Keratinocyte (primary cell): ENCODE measurements at regions not wholly inside any gene's neighbourhood (a gene's known extent, or its start where the extent isn't known, plus 50 kb on each side); places are given as distances from the start of the nearest gene placed in this dataset.

ENCODE experiments used
- DNase-seq: peaks from one replicate; pipeline ENCODE4 v3.0.0-alpha.2; 2011; ENCODE audit warnings: low read depth, missing footprints, low spot score
- FAIRE-seq: peaks from 2 replicates; lab custom pipeline; 2011; peaks lifted over from hg19 to GRCh38; lab: Jason Lieb, UNC
- H2AFZ ChIP-seq: 2 replicates; pipeline ENCODE4 v1.6.0; 2012; ENCODE audit warnings: low read length, control low read depth, inconsistent platforms; ENCODE audit not compliant: control insufficient read depth
- H3K27ac ChIP-seq: 2 replicates; pipeline ENCODE4 v1.5.1; 2011; ENCODE audit warnings: low read length; ENCODE audit not compliant: control insufficient read depth, insufficient read depth
- H3K27me3 ChIP-seq: 3 replicates; pipeline ENCODE4 v1.6.0; 2011; ENCODE audit warnings: low read length; ENCODE audit not compliant: control insufficient read depth, insufficient read depth; ENCODE audit errors: extremely low read depth
- H3K36me3 ChIP-seq, 2 experiments: 2 replicates in 1 of 2; 3 replicates in 1 of 2; pipeline ENCODE4 v1.5.1; 2011; ENCODE audit warnings: low read length in 2 of 2, mild to moderate bottlenecking in 1 of 2; ENCODE audit not compliant: control insufficient read depth in 2 of 2, insufficient read depth in 2 of 2; ENCODE audit errors: extremely low read depth in 1 of 2
- H3K4me1 ChIP-seq: 3 replicates; pipeline ENCODE4 v1.5.1; 2011; ENCODE audit warnings: low read length; ENCODE audit not compliant: control insufficient read depth, insufficient read depth; ENCODE audit errors: extremely low read depth
- H3K4me2 ChIP-seq: 3 replicates; pipeline ENCODE4 v1.6.0; 2011; ENCODE audit warnings: low read depth, low read length; ENCODE audit not compliant: control insufficient read depth, insufficient read depth; ENCODE audit errors: extremely low read depth
- H3K4me3 ChIP-seq, 3 experiments: fragments of 200-600 bp in 1 of 3; sonication (generic) in 1 of 3; 2 replicates in 2 of 3; 3 replicates in 1 of 3; pipeline ENCODE4 v1.5.1; 2011 to 2016; ENCODE audit warnings: low read length in 3 of 3, mild to moderate bottlenecking in 3 of 3, control low read depth in 2 of 3, inconsistent platforms in 1 of 3, low read depth in 1 of 3, mixed read lengths in 1 of 3, mixed run types in 1 of 3, moderate library complexity in 1 of 3; ENCODE audit not compliant: control insufficient read depth in 2 of 3, insufficient read depth in 2 of 3; ENCODE audit errors: extremely low read depth in 1 of 3
- H3K79me2 ChIP-seq: 2 replicates; pipeline ENCODE4 v1.6.0; 2012; ENCODE audit warnings: low read length; ENCODE audit not compliant: control insufficient read depth, insufficient read depth
- H3K9ac ChIP-seq: 3 replicates; pipeline ENCODE4 v1.6.0; 2011; ENCODE audit warnings: low read length; ENCODE audit not compliant: control insufficient read depth, insufficient read depth; ENCODE audit errors: extremely low read depth
- H3K9me1 ChIP-seq: 3 replicates; pipeline ENCODE4 v1.6.0; 2011; ENCODE audit warnings: low read length; ENCODE audit not compliant: control insufficient read depth, insufficient read depth; ENCODE audit errors: extremely low read depth
- H3K9me3 ChIP-seq: 2 replicates; pipeline ENCODE4 v1.5.1; 2012; ENCODE audit warnings: low read depth, low read length; ENCODE audit not compliant: control insufficient read depth
- H4K20me1 ChIP-seq: 3 replicates; pipeline ENCODE4 v1.6.0; 2011; ENCODE audit warnings: low read length; ENCODE audit not compliant: control insufficient read depth, insufficient read depth; ENCODE audit errors: extremely low read depth
- EZH2 ChIP-seq: IDR thresholded peaks from one replicate; pipeline ENCODE4 v1.6.1; 2012; ENCODE audit warnings: inconsistent platforms, mild to moderate bottlenecking, low read length, moderate library complexity
- dilution Hi-C: fragments of 300-500 bp; cut with MboI; formaldehyde crosslinking; loops from one replicate; pipeline ENCODE4 v1.7.0; 2020; ENCODE audit warnings: low sequenced_read_pairs; ENCODE audit not compliant: extremely low pct_ligation_motif_present
- TF ChIP-seq, protein P1 (sequence below), 3 experiments: IDR thresholded peaks in 1 of 3; conservative IDR thresholded peaks in 1 of 3; optimal IDR thresholded peaks in 1 of 3; 2 replicates in 2 of 3; 3 replicates in 1 of 3; pipeline versions ENCODE3 to v1.5.1; 2011; ENCODE audit warnings: low read length in 3 of 3, mild to moderate bottlenecking in 3 of 3, moderate library complexity in 2 of 3, control low read depth in 1 of 3, inconsistent platforms in 1 of 3; ENCODE audit not compliant: insufficient read depth in 2 of 3; ENCODE audit errors: extremely low read depth in 1 of 3

DNA sequence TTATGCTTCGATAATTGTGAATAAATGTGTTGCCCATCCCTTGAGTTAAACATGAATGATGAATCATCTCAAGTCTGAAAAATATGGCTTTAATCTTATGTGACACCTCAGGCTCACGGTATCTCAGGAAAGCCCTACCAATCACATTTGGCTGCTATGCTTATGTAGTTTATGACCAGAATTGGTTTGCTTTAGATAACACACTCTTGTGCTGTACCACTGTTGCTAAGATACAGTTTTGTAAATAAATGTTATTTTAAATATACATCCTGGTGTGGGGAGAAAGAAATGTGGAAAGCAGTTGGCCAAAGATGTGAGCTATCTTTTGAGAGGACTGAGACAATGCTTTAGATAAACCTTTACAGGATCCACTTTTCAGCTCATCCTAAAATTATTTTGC lies 63.2 kb downstream of the NPY1R start:
- no peaks in the 10 kb centered on the region for H3K36me3 ChIP-seq
- H3K4me2 ChIP-seq = no peak overlapping the region
- no peaks in the 10 kb centered on the region for H3K9me1 ChIP-seq
- no peak for FAIRE-seq
- dilution Hi-C loops = no loop called here
- no peak for DNase-seq
- H2AFZ ChIP-seq = no peak overlapping the region
- no peaks in the 10 kb centered on the region for H3K79me2 ChIP-seq
- H4K20me1 ChIP-seq = no peaks in the 10 kb centered on the region
- no peak overlapping the region for H3K27ac ChIP-seq
- TF ChIP-seq EZH2 = no peak
- TF ChIP-seq, protein P1, sequence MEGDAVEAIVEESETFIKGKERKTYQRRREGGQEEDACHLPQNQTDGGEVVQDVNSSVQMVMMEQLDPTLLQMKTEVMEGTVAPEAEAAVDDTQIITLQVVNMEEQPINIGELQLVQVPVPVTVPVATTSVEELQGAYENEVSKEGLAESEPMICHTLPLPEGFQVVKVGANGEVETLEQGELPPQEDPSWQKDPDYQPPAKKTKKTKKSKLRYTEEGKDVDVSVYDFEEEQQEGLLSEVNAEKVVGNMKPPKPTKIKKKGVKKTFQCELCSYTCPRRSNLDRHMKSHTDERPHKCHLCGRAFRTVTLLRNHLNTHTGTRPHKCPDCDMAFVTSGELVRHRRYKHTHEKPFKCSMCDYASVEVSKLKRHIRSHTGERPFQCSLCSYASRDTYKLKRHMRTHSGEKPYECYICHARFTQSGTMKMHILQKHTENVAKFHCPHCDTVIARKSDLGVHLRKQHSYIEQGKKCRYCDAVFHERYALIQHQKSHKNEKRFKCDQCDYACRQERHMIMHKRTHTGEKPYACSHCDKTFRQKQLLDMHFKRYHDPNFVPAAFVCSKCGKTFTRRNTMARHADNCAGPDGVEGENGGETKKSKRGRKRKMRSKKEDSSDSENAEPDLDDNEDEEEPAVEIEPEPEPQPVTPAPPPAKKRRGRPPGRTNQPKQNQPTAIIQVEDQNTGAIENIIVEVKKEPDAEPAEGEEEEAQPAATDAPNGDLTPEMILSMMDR (optimal IDR thresholded peaks at IDR 0.05 in 1 of 3, IDR thresholded peaks at IDR 0.05 in 1 of 3, conservative IDR thresholded peaks at IDR 0.05 in 1 of 3; ENCODE audit: extremely low read depth in 1 of 3, insufficient read depth in 2 of 3, low read length in 3 of 3) = no peak
- H3K27me3 ChIP-seq = no peaks in the 10 kb centered on the region
- no peaks in the 10 kb centered on the region for H3K9me3 ChIP-seq
- H3K4me1 ChIP-seq = no peaks in the 10 kb centered on the region
- H3K4me3 ChIP-seq = no peak overlapping the region
- no peak overlapping the region for H3K9ac ChIP-seq

- H3K9ac ChIP-seq = no peak overlapping the region
- no peaks in the 10 kb centered on the region for H4K20me1 ChIP-seq
- H3K79me2 ChIP-seq = no peaks in the 10 kb centered on the region
- DNase-seq (no peak), FAIRE-seq (no peak)
- dilution Hi-C loops = no loop called here
- H2AFZ ChIP-seq = no peak overlapping the region
- no peaks in the 10 kb centered on the region for H3K9me1 ChIP-seq
- no peak overlapping the region for H3K4me3 ChIP-seq
- H3K9me3 ChIP-seq = no peaks in the 10 kb centered on the region
- no peak overlapping the region for H3K27ac ChIP-seq
- H3K4me2 ChIP-seq = no peak overlapping the region
- H3K36me3 ChIP-seq = no peaks in the 10 kb centered on the region
- H3K4me1 ChIP-seq = no peaks in the 10 kb centered on the region
- TF ChIP-seq EZH2 = no peak
- TF ChIP-seq, protein P1 (optimal IDR thresholded peaks at IDR 0.05 in 1 of 3, IDR thresholded peaks at IDR 0.05 in 1 of 3, conservative IDR thresholded peaks at IDR 0.05 in 1 of 3; ENCODE audit: extremely low read depth in 1 of 3, insufficient read depth in 2 of 3, low read length in 3 of 3) = no peak
- no peaks in the 10 kb centered on the region for H3K27me3 ChIP-seq
These were observed 67.5 kb downstream of the NPY1R start for GRCh38 chr4:163264934-163265333.
